ENCODE measurements at regions not wholly inside any gene's neighbourhood (a gene's known extent, or its start where the extent isn't known, plus 50 kb on each side); places are given as distances from the start of the nearest gene placed in this dataset.

DNA sequence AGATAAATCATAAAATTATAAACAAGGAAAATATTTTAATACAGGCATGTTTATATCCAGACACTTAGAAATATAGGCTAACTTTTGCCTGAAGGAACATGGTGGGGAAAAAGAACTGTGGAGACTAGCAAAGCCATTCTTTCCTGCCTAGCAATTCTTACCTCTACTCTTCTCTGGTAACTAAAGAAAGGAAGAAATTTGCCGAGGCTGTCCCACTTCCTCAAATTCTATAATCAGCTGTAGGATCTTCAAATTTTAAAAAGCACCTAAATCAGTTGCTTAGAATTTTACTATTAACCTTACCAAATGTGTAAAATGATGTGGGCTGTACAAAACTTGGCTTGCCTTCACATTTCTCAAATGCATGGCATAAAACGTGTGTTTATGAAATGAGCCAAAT, 249.1 kb upstream of the SMARCA2 start:
- TF ChIP-seq EZH2 (IDR thresholded peaks at IDR 0.05; ENCODE audit: low read length), result no peak
- TF ChIP-seq CTCF (optimal IDR thresholded peaks at IDR 0.05 in 1 of 3, IDR thresholded peaks at IDR 0.05 in 1 of 3, conservative IDR thresholded peaks at IDR 0.05 in 1 of 3; ENCODE audit: extremely low read depth in 1 of 3, insufficient read depth in 2 of 3, low read length in 3 of 3), result no peak
